ENCODE measurements at regions not wholly inside any gene's neighbourhood (a gene's known extent, or its start where the extent isn't known, plus 50 kb on each side); places are given as distances from the start of the nearest gene placed in this dataset.

- no peak overlapping the region for H4K5ac ChIP-seq (ENCODE audit: insufficient read length, low read depth, low read length)
- no peaks in the 10 kb centered on the region for H3K79me1 ChIP-seq (ENCODE audit: low read depth, low read length)
- H3K4me3 ChIP-seq (ENCODE audit: extremely low read depth in 1 of 4, insufficient read depth in 2 of 4, low read depth in 3 of 4, low read length in 4 of 4): no peak overlapping the region
- H2BK20ac ChIP-seq (ENCODE audit: low read length): no peak overlapping the region
- H3K9ac ChIP-seq (replicated peaks in 1 of 4; ENCODE audit: extremely low read depth in 1 of 4, low read depth in 3 of 4, low read length in 3 of 4): no peak overlapping the region
- peaks cover 3 to 7% of the 10 kb centered on the region in 2 experiments; a peak in 2 of 4 replicates for H3K9me3 ChIP-seq (ENCODE audit: insufficient read depth in 2 of 2, low read depth in 1 of 2, low read length in 1 of 2)
- H4K91ac ChIP-seq (replicated peaks; ENCODE audit: insufficient read length, low read length): no peak overlapping the region
- no peak overlapping the region for H3K56ac ChIP-seq (replicated peaks; ENCODE audit: insufficient read length, low read depth, low read length)
- H3K4ac ChIP-seq (replicated peaks; ENCODE audit: insufficient read length, low read depth, low read length): no peak overlapping the region
- ChIA-PET CTCF (ENCODE audit: partially characterized antibody) (interaction anchor here (0.7 to 1.3 kb wide), 3 partner anchors 13 to 217 kb away, joined by 3 to 5 read pairs (median 3); no protein-coding TSS in a partner anchor), POLR2A (ENCODE audit: partially characterized antibody) (interaction anchor here (1.3 kb wide), 1 partner anchor 10 kb away, joined by 5 read pairs; no protein-coding TSS in a partner anchor)
- no peak overlapping the region for H2BK12ac ChIP-seq (ENCODE audit: low read depth, low read length)
- no peak overlapping the region for H2BK5ac ChIP-seq (ENCODE audit: low read depth, low read length)
- peaks cover 0 to 3% (median 0%) of the 10 kb centered on the region in 4 experiments; a peak in 1 of 8 replicates for H3K36me3 ChIP-seq (ENCODE audit: control insufficient read depth in 2 of 4, insufficient read depth in 4 of 4, low read length in 3 of 4)
- H3K27me3 ChIP-seq (replicated peaks in 1 of 4; ENCODE audit: control insufficient read depth in 3 of 4, extremely low read depth in 1 of 4, insufficient read depth in 3 of 4, low read length in 3 of 4): peaks cover 0 to 2% (median 0%) of the 10 kb centered on the region in 4 experiments; a peak in 1 of 7 replicates
- H3K79me2 ChIP-seq (ENCODE audit: control insufficient read depth in 1 of 2, insufficient read depth in 2 of 2, low read length in 2 of 2): no peaks in the 10 kb centered on the region
- H2AFZ ChIP-seq (ENCODE audit: low read length): no peak overlapping the region
- no peak overlapping the region for H3K4me2 ChIP-seq (ENCODE audit: insufficient read depth in 1 of 2, low read depth in 2 of 2, low read length in 2 of 2)
- no peak overlapping the region for H3K23ac ChIP-seq (ENCODE audit: insufficient read length)
- peaks cover 0 to 4% of the 10 kb centered on the region in 2 experiments for H4K20me1 ChIP-seq (replicated peaks in 1 of 2; ENCODE audit: control insufficient read depth in 1 of 2, insufficient read depth in 2 of 2, low read length in 2 of 2)
- 87% methylated on average over 11 of the region's 11 CpGs; no CpG with 5 or more reads in 1 of the 2 experiments for WGBS, 2 experiments (ENCODE audit: extremely low coverage in 1 of 2, insufficient coverage in 1 of 2, insufficient read length in 1 of 2, insufficient replicate concordance in 2 of 2, low coverage in 1 of 2, low lambda C conversion rate in 2 of 2, missing lambda C conversion rate in 1 of 2)
- no peak overlapping the region for H3K14ac ChIP-seq (ENCODE audit: insufficient read length)
- H2BK120ac ChIP-seq (replicated peaks; ENCODE audit: low read depth, low read length): no peak overlapping the region
- FAIRE-seq: no peak
- no peak overlapping the region for H2AK5ac ChIP-seq (ENCODE audit: low read depth, low read length)
- peaks cover 0 to 2% (median under 1%) of the 10 kb centered on the region in 4 experiments; a peak in 3 of 7 replicates for H3K4me1 ChIP-seq (replicated peaks in 1 of 4; ENCODE audit: control insufficient read depth in 3 of 4, insufficient read depth in 4 of 4, low read length in 3 of 4)
- no peak overlapping the region for H4K8ac ChIP-seq (ENCODE audit: extremely low read depth, insufficient read depth, low read length)
- H3K18ac ChIP-seq (ENCODE audit: extremely low read depth, low read length): no peak overlapping the region
- H3K27ac ChIP-seq (ENCODE audit: low read depth, low read length): no peak overlapping the region
- TF ChIP-seq HDAC6 (IDR thresholded peaks at IDR 0.05; ENCODE audit: low read depth, low read length) (no peak), EZH2 (IDR thresholded peaks at IDR 0.05; ENCODE audit: low read depth, low read length, severe bottlenecking) (no peak), RNF2 (IDR thresholded peaks at IDR 0.05; ENCODE audit: borderline replicate concordance, low read depth, low read length, missing control alignments, poor library complexity, severe bottlenecking) (no peak), POU5F1 (IDR thresholded peaks at IDR 0.05; ENCODE audit: low read depth, low read length) (no peak), SP4 (IDR thresholded peaks at IDR 0.05; ENCODE audit: low read length) (no peak), CHD2 (IDR thresholded peaks at IDR 0.05; ENCODE audit: low read length) (no peak), HDAC2 (IDR thresholded peaks at IDR 0.05; ENCODE audit: borderline replicate concordance in 1 of 2, low read depth in 2 of 2, low read length in 2 of 2) (no peak), NRF1 (IDR thresholded peaks at IDR 0.05; ENCODE audit: low read depth, low read length) (no peak), TBP (IDR thresholded peaks at IDR 0.05; ENCODE audit: low read depth, low read length) (no peak), EP300 (IDR thresholded peaks at IDR 0.05; ENCODE audit: borderline replicate concordance in 1 of 2, low read depth in 2 of 2, low read length in 2 of 2) (no peak), SP2 (IDR thresholded peaks at IDR 0.05; ENCODE audit: low read length) (no peak)
- no peak for DNase-seq (ENCODE audit: low read depth in 1 of 2, low spot score in 2 of 2)
- no peak overlapping the region for H2BK15ac ChIP-seq (ENCODE audit: low read length)
- H3K23me2 ChIP-seq (ENCODE audit: low read depth, low read length): no peaks in the 10 kb centered on the region
Measured at GRCh38 chr22:26768952-26769351, 111.6 kb downstream of the MIAT start.

Measured in H1 (cell line).